Body of pancreas (tissue), 4 donors: ENCODE measurements at regions not wholly inside any gene's neighbourhood (a gene's known extent, or its start where the extent isn't known, plus 50 kb on each side); places are given as distances from the start of the nearest gene placed in this dataset.

Experiments used
- POLR2A ChIP-seq, 3 donors: fragments of 450-650 bp; IDR thresholded peaks; one replicate each; pipeline ENCODE4 v1.6.1; 2016; ENCODE audit warnings: antibody characterized with exemption in 3 of 3, mild to moderate bottlenecking in 2 of 3
- TF ChIP-seq, protein P1 (sequence below), 7 experiments: fragments of 450-650 bp in 4 of 7; fragments of 200-600 bp in 3 of 7; sonication (generic) in 3 of 7; IDR thresholded peaks; one replicate each; pipeline ENCODE4 v1.5.1; 2016 to 2019; ENCODE audit warnings: antibody characterized with exemption in 7 of 7

DNA sequence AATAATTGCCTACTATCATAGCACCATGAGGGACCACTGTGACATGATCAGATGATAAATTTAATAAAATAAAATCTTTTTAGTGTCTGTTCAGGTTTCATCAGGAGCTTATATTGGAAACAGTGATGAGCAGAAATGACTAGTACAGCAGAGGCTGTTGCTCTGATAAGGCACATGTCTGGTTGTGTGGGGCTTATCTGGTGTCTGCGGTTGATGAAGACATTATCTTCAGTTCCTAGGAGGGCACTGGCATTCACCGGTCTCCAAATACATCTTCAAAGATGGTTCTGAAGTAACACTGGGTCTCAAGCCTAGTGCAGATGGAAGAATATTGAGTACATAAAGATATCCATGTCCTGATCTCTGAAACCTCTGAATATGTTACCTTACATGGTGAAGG, 125.3 kb downstream of the SUCNR1 start:
- no peak for TF ChIP-seq POLR2A (IDR thresholded peaks at IDR 0.05)
- TF ChIP-seq, protein P1, sequence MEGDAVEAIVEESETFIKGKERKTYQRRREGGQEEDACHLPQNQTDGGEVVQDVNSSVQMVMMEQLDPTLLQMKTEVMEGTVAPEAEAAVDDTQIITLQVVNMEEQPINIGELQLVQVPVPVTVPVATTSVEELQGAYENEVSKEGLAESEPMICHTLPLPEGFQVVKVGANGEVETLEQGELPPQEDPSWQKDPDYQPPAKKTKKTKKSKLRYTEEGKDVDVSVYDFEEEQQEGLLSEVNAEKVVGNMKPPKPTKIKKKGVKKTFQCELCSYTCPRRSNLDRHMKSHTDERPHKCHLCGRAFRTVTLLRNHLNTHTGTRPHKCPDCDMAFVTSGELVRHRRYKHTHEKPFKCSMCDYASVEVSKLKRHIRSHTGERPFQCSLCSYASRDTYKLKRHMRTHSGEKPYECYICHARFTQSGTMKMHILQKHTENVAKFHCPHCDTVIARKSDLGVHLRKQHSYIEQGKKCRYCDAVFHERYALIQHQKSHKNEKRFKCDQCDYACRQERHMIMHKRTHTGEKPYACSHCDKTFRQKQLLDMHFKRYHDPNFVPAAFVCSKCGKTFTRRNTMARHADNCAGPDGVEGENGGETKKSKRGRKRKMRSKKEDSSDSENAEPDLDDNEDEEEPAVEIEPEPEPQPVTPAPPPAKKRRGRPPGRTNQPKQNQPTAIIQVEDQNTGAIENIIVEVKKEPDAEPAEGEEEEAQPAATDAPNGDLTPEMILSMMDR (IDR thresholded peaks at IDR 0.05), result no peak
